WI38 (cell line): ENCODE measurements at regions not wholly inside any gene's neighbourhood (a gene's known extent, or its start where the extent isn't known, plus 50 kb on each side); places are given as distances from the start of the nearest gene placed in this dataset.

Experiments used
- H3K4me3 ChIP-seq: 2 replicates; pipeline ENCODE4 v1.5.1; 2011; ENCODE audit warnings: low read depth, mild to moderate bottlenecking, control low read depth, low read length
- TF ChIP-seq, protein P1 (sequence below): IDR thresholded peaks from 2 replicates; pipeline ENCODE4 v1.5.1; 2012; ENCODE audit warnings: low read depth, mild to moderate bottlenecking, control low read depth, low read length

DNA sequence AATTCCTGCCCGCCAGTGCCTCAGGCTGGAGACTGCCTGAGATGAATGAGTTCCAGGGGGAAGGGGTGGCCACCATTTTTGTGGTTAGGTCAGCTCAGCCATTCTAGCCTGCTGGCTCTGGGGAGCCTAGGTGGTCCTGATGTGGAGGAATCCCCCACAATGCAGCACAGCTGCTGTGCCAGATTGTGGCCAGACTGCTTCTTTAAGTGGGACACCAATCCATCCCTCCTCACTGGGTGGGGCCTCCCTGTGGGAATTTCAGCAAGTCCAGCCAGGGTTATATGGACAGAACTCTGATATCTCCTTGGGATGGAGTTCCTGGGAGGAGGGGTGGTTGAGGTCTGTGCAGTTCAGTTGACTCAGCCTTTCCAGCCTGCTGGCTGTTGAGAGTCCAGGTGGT is 51.2 kb upstream of the DAP start:
- TF ChIP-seq, protein P1, sequence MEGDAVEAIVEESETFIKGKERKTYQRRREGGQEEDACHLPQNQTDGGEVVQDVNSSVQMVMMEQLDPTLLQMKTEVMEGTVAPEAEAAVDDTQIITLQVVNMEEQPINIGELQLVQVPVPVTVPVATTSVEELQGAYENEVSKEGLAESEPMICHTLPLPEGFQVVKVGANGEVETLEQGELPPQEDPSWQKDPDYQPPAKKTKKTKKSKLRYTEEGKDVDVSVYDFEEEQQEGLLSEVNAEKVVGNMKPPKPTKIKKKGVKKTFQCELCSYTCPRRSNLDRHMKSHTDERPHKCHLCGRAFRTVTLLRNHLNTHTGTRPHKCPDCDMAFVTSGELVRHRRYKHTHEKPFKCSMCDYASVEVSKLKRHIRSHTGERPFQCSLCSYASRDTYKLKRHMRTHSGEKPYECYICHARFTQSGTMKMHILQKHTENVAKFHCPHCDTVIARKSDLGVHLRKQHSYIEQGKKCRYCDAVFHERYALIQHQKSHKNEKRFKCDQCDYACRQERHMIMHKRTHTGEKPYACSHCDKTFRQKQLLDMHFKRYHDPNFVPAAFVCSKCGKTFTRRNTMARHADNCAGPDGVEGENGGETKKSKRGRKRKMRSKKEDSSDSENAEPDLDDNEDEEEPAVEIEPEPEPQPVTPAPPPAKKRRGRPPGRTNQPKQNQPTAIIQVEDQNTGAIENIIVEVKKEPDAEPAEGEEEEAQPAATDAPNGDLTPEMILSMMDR: no peak
- H3K4me3 ChIP-seq: no peak overlapping the region
